NCI-H748 (cell line): ENCODE measurements at regions not wholly inside any gene's neighbourhood (a gene's known extent, or its start where the extent isn't known, plus 50 kb on each side); places are given as distances from the start of the nearest gene placed in this dataset.

Source experiments
- DNase-seq: peaks from one replicate; lab custom pipeline; 2025; ENCODE audit not compliant: unreplicated experiment; lab: John Stamatoyannopoulos, UW

DNA sequence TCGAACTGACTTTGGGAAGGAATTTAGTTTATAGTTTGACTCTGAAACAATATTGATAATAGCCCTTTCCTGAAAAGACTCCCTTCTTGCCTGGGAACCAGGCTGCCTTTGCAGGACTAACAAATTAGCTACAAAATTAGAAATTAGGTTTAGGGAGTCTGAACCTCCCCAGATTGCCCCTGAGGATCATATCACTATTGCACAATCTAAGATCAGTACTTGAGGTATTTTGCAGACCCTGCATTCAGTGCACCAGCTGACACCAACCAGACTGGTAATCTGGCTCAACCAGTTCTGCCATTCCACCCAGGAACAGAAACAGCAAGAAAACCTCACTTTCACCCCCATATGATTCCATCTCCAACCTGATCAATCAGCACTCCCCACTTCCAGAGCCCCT is 131.8 kb upstream of the GALNT5 start:
- DNase-seq = no peak

DNA sequence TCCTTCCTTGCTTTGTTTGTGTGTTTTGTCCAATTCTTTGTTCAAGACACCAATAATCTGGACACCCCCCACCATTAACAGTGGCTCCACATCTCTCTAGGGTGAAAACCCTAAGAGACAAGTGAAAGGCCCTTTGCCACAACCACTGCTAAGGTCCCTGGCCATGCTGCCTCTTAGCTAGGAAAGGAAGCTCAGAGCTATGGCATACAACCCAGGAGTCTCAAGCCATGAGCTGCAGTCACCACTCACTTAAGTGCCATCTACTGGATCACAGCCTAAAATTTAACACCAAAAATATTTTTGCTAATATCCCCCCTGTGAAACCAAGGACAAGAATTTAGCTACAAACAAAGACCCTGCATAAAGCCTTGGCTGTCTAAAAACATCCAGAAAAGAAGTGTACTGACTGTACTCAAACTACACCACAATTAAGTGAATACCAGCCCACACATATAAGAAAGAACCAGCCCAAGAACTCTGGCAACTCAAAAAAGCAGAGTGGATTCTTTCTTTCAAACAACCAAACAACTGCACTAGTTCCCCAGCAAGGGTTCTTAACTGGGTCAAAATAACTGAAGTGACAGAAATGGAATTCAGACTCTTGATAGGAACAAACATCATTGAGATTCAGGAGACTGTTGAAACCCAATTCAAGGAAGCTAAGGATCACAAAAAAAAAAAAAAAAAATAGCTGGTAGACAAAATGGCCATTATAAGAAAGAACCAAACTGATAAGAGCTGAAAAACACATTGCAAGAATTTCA is 130.1 kb upstream of the GALNT5 start:
- DNase-seq = no peak

DNA sequence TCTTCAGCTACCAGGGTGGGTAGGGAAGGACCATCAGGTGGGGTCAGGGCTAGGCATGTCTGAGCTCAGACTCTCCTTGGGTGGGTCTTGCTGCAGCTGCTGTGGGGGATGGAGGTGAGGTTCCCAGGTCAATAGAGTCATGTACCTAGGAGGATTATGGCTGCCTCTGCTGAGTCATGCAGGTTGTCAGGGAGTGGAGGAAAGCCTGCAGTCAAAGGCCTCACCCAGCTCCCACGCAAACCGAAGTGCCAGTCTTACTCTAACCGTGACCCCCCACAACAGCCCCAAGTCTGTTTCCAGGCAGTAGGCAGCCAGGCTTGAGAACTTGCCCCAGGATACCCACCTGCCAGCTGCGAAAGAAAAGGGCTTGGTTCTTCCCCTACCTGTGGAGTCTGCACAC is 113.6 kb upstream of the GALNT5 start:
- no peak for DNase-seq

DNA sequence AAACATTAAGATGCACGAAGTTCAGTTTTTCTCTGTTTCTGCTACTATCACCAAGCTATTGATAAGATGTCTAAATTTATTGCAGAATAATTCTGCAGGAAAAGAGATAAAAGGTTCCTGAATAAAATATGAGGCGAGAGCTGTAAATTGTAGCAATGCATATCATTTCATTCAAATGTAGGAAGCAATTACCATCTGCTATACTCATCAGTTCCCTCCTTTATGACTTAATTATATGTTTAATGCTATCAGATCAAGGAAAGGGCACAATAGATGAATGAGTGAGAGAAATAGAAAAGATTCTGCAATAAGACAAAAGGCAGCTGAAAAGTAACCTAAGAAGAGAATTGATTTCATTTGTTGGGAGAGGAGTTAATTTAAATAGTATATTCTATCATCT is 108.2 kb upstream of the GALNT5 start:
- peak; percentile 43 for DNase-seq

DNA sequence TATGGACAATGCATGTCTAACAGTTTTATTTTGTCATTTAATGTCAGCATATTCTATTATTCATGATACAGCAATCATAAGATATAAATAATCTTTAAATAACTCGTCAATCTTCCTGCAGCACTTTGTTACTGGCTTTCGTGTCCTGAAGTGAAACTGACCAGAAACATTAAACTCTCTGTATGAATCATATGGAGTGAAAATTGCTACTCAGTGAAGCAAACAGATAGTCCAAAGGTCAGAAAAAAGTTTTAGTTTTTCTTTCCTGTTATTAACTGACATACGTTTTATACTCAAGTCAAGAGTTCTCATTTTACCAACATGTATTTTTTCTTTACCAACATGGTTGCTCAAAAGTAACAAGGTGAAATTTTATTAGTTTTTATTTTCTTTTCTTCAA is 106.8 kb upstream of the GALNT5 start:
- DNase-seq = no peak

DNA sequence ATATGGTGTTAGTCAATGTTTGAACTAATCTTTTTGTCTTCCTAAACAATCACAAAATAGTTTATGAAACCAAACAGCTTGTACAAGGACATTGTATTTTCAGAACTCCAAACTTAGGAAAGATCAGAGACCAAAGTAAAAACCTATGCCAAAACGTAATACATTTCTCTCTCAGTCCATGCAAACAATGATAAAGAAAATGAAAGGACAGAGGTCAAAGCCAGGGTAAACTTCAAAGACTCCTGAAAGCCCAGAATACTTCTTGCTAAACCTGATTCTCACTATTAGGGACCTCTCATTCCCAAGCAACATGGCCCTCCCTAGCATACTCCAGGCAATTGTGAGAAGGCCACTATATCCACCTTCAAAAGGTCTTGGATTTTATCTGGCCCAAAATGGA is 105.1 kb upstream of the GALNT5 start:
- DNase-seq = no peak

DNA sequence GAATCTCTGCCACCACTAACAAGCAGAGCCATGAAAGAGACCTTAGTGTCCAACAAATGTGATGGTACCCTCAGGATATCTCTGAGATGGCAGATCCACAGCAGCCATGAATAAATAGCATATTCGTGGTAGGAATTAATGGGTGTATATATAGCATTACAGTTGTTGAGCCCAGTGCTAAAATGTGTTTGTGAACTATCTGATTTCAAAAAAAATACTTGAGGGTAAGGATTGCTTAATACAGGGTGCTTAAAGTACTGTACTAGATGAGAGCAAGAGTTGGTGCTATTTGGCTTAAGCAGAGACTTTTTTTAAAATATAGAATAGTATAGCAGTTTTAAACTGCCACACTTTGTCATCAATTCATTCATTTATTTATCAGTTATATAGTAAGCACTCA is 101.5 kb upstream of the GALNT5 start:
- DNase-seq = no peak

DNA sequence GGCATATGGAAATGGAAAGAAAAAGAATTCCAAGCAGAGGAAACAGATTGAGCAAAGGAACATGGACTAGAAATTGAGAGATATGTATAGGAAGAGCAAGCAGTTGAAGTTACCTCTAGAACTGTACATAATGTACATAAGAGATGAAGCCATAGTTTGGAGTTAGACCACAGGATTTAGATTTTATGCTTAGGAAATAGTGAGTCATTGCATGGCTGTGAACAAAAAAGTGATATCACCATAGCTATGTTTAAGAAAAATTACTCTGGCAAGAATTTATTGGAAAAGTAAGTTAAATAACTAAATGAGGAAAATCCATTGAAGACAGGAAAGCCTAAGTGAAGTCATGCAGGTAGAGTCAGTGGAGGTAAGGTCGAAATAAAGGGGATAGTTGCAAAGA is 99.4 kb upstream of the GALNT5 start:
- DNase-seq = no peak

DNA sequence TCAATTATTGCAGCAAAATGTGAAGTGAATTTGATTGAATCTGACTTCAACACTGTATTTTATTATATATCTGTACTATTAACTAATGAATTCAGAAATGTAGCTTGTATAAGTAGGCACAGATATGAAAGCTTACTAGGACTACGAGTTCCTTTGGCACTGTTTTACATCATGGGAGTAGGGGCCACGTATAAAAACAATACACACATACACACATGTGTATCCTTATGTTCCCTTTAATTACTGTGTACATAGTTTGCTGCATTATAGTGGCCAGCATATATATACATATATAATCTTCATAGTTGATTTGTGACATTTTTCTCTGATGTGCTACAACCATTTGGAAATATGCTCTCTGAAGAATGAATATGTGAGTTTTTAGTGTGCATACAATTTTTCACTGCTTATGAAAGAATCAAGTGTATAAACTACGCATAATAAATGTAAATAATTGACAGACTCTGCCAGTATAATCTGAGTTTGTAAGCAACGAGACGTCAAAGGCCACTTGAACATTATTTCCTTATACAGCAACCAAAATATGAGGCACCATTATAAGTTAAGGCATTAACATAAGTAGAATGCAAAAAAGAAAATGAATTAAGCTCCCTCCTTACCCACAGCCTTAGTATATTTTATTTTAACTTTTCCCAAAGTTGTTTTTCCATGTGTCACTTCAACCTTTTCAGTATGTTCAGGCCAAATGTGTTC is 98.1 kb upstream of the GALNT5 start:
- no peak for DNase-seq

DNA sequence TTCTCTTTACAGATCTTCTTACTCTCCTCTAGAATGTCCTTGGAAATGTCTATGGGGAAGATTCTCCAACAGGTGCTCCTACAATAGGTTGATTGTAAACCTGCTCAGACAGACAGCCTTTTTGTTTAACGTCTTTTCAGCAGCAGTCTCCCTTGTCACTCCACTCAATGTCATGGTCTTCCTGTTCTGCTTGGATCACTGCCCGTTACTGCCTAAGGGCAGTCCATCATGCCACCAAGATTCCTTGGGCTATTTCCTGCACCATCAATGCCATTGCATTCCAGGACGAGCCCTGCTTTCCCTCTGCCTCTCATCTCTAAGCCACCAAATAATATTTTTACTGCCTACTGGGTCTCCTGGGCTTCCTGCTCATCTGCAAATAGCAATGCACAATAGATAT is 97.4 kb upstream of the GALNT5 start:
- DNase-seq = no peak

DNA sequence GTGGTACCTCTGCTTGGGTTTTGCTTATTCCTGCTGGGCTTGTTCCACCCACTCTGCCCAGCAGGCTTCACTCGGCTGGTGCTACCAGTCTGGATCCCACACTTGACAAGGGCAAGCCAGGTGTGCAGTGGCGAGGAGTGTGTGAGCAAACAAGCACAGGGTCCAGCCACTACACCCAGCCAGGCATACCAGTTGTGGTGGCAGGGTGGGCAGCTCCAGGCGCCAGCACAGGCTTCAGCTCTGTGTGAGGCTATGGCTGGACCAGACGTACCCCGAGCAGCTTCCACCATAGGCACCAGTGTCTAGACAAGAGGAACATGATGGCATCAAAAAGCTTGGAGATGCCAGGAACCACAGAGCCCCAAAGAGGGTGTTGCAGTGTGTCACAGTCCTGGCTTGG is 93.1 kb upstream of the GALNT5 start:
- DNase-seq = no peak

DNA sequence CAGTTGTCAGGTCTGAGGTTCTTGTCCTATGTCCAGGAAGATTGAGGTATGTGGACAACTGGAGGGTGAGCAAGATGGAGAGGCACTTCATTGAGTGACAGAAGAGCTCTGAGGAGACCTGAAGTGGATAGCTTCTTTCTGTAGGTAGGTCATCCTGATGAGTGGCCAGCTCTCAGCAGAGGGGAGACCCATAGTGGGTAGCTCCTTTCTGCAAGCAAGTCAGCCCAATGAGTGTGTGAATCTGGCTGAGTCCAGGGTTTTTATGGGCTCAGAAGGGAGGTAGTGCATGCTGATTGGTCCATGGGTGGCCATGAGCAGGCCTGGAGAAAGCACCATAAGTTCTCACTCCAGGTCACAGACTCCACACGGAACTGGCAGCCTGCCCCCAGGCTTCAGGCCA is 92.6 kb upstream of the GALNT5 start:
- no peak for DNase-seq

DNA sequence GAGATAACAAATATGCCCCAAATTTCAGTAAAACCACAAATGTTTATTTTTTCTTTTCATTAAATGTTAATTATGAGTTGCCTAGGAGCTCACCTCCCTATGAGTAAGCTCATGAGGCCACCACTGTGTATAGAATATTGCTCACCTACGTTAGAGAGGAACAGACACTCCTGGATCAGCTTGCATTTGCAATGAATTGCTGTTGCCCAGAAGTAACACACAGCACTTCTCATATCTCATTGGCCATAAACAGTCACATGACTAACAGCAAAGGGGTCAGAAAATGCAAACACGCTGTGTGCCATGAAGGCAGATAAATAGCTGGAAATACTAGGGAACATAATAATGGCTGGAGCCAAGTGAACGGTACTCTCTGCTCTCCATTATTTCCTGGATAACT is 89.0 kb upstream of the GALNT5 start:
- DNase-seq = peak; percentile 80

DNA sequence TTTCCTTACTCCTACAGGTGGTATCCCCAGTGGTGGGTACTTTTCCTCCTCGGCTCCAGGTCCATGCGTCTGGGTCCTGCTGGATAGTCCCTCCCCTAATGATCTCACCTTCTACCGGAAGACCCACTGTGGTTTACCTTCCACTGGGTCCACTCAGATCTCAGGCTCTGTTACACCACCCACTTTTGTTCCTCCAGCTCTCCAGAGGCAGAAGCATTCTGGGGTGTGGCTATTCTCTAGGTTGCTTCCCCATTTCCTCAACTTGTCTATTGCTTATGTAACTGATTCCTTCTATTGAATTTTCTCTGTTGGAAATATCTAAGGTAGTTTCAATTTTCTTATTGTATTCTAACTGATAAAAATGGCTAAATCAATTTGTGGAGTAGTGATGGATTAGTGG is 87.6 kb upstream of the GALNT5 start:
- no peak for DNase-seq

DNA sequence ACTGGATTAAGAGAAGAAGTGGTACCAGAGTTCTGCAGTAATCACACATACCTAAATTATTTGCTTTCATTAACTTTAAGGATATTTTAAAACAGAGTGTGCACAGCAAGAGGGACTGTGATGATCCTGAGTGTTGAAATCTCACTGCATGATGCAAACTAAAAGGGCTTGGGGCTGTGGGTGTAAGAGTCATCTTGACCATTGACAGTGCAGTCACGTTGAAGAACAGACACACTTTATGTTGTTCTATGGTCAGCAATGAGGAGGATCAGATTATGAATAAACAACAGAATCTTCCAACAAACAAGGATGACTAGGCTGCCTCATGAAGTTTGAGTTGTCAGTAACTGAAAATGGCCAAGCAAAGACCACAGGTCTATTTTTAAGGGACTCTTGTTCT is 87.2 kb upstream of the GALNT5 start:
- DNase-seq = no peak

DNA sequence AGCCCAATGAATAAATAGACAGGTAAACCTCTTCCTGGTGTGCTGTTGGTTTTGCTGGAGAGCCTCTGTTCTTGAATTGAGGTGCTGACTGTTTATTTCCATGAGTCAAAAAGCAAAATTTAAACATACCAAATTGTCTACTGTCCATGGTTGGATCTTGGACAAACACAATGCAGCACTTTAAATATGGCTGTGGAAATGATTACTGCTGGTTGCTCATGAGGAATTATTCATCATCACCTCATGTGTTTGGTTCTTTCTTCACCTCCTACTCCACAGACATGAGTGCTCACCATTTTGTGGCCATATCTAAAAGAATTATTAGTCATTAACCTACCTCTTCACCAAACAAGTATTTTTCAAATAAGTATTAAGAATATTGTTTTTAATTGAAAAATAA is 85.3 kb upstream of the GALNT5 start:
- no peak for DNase-seq

DNA sequence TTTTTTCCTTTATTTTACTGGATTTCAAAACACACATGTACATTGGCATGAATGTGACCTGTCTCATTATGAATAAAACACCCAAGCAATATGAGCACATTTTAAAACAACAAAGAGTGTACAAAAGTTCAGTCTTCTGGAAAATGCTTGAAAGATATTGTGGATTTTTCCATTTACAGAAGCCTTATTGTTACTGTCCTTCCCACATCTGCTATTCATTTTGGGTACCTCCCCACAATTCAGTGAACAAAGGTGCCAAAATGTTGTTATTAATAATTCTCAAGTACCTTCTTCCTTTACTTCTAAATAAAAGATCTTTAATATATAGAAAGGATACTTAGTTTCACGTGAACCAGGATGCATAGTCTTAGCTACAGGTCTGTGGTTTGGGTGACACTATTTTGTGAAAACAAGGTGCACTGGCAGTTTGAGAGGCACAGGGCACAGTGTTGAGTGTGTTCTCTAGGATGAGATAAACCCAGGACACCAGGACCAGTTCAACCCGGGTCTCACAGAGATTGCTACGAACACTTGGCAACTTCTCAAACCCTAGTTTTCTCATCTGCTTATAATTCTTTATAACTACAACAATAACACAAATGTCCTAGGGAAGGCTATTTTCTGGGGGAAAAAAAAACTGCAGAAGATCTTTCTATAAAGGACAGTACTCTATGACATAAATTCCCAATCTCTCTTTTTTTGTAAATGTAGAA is 84.5 kb upstream of the GALNT5 start:
- DNase-seq = no peak

DNA sequence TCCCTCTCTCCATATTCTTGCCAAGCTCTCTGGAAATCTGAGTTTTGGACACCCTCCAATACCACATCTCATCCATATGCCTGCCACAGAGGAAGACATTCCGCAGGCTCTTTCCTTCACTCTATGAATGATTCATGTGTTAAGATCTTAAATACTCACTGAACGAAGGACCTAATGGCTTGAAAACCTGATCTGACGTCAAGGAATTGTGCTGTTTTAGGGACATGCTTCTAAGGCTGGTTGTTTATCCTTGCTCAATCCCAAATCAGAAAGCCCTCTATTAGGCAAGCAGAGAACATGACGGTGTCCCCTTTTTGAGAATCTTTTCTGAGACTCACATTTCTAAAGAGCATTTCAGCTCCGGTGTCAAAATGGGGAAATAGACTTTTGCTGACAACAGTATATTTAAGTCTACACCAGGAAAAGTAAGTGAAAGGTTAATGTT is 83.7 kb upstream of the GALNT5 start:
- no peak for DNase-seq

DNA sequence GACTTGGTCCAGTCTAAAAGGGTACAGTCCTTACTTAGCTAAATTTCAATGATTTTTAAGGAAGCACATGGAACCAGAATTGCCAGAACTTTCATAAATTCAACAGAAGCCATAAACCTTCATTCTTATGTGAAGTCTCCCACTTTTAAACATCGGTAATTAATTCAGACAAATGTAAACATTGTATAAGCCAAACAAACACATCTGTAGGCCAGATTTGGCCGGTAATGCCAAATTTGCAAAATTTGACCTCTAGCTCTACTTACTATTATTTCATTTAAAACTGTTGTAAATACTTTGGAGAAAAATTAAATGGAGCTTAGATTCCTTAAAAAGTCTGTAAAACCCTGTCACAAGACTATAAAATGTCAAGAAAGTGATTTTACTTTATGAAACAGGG is 83.2 kb upstream of the GALNT5 start:
- no peak for DNase-seq

DNA sequence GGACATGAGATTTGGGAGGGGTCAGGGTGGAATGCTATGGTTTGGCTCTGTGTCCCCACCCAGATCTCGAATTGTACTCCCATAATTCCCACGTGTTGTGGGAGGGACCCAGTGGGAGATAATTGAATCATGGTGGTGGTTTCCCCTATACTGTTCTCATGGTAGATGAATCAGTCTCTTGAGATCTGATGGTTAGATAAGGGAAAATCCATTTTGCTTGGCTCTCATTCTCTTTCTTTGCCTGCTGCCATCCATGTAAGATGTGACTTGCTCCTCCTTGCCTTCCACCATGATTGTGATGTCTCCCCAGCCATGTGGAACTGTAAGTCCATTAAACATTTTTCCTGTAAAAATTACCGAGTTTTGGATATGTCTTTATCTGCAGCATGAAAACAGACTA is 80.9 kb upstream of the GALNT5 start:
- DNase-seq = no peak

DNA sequence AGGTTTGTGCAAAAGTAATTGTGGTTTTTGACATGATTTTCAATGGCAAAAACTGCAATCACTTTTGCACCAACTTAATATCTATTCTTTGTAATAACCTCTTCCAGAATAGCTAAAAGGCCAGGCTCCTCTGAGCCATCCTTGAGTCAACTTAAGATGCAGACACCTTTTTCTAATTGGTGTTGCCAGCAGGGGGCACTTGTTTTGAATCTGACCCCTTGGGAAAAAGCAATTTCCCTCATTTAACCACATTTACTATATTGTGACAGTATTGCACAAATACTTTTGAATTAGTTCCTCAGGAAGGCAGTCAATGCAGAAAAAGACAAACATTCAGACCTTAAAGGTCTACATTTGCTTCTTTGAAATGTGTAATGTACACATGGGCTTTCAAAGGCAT is 78.6 kb upstream of the GALNT5 start:
- DNase-seq = no peak
